NCI-H2227 (cell line): ENCODE measurements at regions not wholly inside any gene's neighbourhood (a gene's known extent, or its start where the extent isn't known, plus 50 kb on each side); places are given as distances from the start of the nearest gene placed in this dataset.
"Not testable (repeated sequence)": the region's sequence is repeated elsewhere in the genome, so short reads cannot be mapped to it uniquely, and the experiment has no call there.

Experiments used
- DNase-seq: peaks from one replicate; lab custom pipeline; 2025; ENCODE audit not compliant: unreplicated experiment; lab: John Stamatoyannopoulos, UW

DNA sequence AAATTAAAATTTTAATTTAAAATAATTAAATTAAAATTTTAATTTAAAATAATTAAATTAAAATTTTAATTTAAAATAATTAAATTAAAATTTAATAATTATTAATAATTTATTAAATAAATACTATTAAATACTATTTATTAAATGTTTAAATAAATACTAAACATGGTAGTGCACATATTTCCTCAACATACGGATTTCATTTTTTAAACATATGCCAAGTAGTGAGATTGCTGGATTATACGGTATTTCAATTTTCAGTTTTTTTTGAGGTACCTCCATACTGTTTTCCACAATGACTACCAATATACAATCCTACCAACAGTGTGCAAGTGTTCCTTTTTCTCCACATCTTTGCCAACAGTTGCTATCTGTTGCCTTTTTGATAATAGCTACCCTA lies 852.9 kb upstream of the CDH8 start:
- no peak for DNase-seq

DNA sequence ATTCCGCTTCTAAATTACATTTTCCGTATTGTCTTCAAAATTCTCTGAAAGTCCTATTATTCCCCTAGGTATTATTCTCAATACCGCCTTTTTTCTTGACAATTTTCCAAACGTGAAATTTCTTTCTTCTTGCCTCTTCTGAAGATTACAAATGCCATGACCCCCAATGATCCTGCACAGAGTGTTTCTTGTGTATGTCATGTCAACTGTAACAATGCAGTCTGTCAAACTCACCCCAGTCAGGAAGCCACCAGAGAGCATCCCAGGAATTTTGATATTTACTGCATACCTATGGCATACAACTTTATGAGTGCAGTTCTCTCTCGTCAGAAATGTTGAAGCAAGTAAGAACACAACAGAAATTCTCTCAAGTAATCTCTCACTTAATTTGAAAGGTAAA lies 847.3 kb upstream of the CDH8 start:
- DNase-seq = no peak

DNA sequence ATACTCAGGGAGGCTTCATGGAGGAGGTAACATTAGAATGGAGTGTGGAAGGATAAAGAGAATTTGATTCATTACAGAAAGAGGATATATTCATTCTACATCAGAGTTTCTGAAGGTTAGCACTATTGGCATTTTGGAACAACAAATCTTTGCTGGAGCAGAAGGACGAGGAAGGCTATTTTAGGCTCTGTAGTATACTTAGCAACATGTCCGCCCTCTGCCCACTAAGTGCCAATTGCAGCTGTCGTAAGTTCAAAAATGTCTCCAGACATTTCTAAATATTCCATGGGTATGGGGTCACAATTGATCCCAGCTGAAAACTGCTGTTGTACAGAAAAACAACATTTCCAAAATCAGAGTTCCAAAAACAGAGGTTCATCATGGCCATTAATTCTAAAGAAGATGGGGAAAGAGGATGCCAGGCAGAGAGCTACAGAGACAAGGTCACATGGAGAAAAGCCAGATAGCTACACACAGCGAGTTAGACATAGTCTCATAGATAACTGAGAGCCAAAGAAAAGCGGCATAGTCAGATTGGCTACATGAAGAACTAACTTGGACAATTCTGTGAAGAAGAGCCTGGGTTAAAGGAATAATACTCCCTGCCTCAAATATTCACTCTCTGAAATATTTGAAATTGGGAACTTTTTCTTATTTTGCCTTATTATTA lies 846.4 kb upstream of the CDH8 start:
- DNase-seq = no peak

DNA sequence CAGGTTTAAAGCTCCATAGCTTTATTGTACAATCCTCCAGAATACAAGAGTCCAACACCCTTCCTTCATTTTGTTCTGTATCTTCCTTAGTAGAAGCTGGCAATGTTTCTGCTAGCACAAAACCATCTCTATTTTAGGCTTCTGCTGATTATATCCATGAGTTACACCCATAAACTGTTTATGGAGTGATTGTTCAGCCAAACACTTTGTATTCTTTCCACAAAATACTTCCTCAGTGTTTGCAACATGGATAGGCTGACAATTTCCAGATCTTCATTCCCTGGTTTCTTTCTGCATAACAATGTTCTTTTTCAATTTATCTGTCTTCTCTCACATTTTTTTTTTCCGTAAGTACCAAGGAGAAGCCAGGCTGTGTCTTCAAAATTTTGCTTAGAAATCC lies 839.9 kb upstream of the CDH8 start:
- no peak for DNase-seq

DNA sequence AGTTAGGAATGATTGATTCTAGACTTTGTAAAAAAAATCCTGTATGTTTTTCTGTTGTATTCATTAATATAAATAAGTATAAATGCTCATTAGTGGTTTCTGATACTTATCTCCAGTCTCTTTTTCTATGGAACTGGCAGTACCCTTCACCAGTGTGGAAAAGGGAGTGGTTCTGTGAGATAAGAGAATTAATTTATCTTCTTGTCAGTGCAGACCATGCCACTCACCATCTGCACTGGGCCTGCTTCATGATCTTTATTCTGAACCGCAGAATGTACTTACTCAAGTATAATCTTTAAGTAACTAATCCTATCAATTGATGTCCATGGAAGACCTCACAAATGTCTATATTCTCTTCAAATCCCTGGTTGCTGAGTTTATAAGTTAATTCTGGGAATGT lies 836.1 kb upstream of the CDH8 start:
- no peak for DNase-seq

DNA sequence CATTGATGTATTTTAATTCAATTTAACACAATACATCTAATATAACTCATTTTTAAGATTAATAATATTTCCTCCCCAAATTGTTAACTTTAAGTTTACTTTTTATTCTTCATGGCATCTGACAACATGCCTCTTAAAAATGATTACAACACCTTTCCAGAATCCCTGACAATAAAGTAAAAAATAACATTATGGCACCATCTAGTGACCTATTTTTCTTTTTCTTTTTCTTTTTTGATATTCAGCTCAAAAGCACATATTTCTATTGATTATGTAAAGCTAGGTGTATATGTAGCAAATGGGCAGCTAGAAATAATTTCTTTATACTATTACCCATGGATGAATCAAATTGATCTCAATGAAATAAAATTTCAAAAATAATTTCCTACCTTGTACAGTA lies 834.3 kb upstream of the CDH8 start:
- DNase-seq = peak; percentile 13

DNA sequence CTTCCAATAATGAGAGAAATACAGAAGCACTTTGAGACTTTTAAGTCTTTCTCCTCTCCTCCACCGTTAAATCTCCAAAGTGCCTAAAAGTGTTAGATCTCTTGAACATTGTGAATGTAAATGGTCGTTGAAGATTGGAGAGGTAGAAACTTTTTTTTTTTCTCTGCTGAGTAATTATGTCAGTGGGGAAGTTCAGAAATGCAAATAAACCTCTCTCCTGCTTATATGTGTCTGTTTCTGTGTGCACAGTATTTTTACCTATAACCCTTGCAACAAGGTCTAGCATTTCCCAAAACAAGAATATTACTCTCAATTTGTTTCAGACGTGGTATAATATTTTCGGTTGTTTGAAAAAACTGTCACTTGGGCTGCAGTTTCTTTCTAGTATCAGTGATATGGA lies 833.6 kb upstream of the CDH8 start:
- DNase-seq = no peak

DNA sequence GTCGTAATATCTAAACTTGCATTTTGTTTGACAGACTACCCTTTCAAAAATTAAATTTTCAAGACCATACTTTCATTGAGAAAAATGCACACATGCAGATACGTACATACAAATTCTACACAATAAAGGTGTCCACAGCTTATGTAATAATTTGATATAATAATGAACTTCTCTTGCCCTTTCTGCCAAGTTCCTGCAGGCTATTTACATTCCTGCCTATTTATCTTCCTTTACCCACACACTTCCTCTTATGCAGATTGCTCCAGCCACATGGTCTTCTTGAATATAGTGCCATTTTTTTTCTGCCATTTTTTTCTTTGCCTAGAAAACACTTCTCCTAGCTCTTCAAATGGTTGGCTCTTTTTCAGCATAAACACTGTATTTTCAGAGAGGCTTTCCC lies 826.9 kb upstream of the CDH8 start:
- DNase-seq = no peak

DNA sequence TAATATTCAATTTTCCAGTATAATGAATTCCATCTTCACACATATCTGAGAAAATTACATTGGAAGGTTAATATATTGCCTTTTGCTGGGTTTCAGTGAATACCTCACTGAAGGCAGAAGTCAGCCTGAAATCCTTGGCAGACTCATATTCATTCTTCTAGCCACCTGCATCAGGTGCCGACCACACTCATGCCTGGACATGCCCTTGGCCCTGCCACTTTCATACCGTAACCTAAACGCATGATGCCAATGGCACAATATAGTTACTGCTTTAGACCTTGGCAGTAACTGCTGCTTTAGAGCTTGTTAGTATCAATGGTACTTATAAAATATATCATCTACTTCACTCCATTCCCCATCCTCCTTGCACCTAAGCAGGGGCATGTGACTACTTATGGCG lies 817.6 kb upstream of the CDH8 start:
- no peak for DNase-seq

DNA sequence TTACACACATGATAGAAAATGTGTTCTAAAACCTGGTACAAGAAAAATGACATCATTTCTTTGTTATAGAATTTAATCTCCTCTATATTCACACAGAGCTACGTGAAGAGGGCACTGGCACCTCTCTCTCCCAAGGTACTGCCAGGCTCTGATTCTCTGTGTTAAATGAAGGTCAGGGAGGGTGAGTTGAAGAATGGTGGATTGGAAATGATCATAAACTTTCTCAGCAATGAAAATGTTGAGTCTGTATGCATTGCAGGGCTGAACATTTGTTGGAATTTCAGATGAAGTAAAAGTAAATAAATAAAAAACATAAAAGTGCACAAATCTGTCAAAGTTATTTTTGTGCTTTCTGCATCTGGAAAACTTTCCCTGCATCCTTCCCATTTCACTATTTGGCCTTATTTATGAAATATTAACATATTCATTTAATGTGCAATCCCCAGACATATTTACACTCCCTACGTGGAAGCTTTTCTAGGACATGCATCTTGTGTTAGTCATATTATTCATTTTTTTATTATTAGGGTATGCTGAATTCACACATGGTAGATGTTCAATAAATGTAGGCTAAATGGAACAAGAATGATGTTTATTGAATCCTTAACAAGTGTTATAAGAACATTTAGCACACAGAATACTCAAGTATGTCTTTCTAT lies 810.3 kb upstream of the CDH8 start:
- DNase-seq = no peak

DNA sequence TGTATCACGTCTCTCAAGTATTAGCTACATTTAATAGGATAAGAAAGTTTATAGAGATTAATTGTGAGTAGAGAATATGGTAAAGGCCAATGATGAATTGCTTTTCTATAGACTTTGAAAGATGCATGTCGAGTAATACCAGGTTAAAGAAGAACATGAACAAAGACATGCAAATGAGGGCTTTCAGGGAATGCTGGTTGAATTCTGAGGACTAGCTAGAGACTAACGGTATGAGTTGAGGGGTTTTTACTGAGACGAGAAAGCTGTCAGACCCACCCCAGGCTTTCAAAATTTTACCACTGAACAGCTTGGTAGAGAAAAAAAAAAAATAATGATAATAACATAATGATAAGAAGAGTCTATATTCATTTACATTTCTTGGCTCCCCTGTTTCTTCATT lies 796.0 kb upstream of the CDH8 start:
- DNase-seq = no peak

DNA sequence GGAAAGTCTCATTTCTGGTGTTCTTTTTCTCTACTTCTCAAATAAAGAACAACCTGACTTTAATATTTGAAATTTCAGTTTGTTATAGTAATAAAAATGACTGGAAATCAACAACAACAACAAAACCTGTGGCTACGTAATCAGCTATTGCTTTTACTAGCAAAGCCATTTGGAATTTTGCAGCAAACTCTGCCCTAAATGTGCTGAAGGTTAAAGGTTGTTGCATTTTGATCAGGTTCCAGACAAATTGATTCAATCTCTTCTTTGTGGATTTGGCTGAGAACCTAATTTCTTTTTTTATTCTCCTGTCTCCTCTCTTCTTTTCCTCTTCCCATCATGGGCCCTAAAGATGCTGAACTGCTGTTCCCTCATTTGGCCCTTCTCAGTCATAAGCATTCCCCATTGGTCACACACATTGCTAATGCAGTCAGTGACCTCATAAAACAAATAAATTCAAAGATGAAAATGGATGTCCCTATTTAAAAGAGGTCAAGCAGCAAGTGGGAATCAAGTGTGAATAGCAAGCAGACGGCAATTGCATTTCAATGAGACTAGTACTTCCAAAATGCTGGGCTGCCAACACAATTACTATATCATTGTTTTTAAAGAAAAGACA lies 795.1 kb upstream of the CDH8 start:
- DNase-seq = no peak

DNA sequence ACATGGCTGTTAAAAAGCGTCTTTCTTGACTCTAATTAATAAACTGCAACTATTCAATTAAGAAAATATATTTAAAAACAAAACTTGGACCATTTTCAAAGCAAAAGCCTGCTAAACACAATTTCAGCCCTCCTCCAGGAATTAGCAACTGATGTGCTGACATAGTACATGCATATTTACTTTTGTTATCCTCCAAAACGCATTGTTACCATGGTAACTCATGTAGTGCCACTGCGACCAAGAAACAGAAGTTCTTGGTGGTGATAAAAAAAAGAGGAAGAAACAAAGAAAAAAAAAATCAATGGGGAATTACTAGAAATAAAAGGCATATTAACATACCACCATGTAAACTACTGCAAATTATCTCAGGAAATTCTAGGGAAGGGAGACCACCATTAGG lies 793.4 kb upstream of the CDH8 start:
- DNase-seq = peak; percentile 5

DNA sequence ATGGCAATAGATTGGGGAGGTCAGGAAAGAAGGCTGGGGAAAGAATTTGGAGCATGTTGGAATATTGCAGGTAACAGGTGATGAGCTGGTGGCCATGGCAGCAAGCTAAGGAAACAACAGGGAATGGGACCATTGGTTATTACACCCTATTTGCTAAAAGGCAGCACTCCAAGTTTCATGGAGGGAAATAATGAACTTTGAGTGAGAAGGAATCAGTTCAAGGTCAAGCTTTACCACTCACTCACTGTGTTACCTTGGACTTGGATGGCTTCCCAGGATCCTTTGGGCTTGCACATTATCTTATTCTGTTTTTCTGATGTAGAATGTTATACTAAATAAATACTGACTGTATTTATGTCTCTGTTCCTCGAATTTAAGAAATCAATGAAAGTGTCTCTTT lies 792.8 kb upstream of the CDH8 start:
- DNase-seq = no peak

DNA sequence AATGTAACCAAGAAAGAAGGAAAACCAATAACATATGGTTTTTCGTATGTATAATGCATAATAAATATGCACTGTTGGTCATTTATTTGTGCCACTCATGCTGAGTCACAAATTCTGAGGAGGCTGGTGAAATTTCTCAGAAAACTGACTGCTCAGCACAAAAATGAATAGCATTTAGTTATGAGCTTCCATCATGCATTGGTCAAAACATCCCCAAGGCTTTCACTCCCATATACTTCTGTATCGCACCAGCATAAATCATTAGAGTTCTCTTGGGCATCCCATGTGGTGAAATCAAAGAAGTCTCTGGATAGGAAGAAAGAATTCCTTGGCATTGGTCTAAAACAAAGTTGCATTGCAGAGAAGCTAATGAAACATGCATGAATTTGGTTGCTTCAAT lies 785.6 kb upstream of the CDH8 start:
- no peak for DNase-seq

DNA sequence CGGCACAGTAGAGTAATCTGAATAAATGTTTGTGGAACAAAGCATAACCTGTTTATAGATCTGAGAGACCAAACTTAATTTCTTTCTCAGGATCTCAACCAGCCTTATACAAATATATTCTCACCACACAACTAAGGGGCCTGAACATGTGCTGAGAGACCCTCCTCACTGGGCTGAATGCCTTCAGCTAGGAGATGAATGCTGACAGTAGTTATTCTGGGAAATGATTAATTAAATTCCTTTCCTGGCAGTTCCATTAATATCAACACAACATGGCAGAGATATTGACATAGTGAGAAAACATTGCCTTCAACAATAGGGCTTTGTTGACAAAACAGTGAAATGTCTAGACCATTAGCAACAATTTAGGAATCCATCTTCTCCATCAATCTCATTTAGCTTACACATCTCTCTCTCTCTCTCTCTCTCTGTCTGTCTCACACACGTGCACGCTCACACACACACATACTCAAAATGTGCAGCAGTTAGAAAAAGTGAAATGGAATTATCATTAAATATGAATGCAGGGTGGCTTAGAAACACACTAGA lies 780.8 kb upstream of the CDH8 start:
- no peak for DNase-seq

DNA sequence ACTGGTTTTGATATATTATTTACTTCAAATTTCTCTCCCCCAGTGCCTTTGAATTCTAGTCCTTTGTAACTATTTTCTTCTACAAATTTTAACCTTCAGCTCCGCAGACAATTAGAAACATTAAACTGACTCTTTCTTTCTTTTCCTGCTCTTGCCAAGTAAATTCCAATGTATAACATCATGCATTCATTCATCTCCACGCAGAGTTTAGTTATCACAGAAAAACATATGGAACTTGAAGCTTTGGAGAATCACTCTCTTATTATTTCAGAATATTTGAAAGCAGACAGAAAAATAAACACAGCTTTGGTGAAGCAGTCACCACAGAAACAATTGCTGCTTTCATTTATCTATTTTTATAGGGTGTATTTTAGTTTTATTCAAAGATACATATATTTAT lies 778.7 kb upstream of the CDH8 start:
- DNase-seq = no peak

DNA sequence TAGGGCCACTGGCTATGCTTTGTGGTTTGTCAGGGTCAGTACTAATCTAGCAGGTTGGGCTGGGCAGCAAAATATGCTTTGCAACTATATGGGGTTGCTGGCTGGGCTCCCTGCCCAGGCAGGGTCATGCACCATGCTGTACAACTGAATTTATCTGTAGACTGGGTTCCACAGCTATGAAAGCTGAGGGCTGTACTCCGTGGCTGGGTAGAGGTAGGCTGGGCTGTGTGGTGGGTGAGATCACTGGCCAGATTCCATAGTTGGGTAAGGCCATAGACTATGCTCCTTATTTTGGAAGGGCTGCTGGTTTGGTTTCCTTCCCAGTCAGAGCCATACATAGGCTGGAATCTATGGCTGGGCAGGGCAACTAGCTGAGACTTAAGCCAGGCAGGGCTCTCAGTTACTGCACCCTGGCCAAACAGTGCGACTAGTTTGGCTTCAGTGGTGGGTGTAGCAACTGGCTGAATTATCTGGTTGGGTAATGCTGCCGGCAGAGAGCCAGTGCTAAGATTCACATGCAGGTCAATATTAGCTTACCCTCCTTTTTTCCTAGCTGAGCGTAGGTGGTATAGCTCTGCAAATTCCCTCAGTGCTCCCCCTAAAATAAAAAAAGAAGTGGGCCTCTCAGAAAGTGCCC lies 769.1 kb upstream of the CDH8 start:
- no peak for DNase-seq

DNA sequence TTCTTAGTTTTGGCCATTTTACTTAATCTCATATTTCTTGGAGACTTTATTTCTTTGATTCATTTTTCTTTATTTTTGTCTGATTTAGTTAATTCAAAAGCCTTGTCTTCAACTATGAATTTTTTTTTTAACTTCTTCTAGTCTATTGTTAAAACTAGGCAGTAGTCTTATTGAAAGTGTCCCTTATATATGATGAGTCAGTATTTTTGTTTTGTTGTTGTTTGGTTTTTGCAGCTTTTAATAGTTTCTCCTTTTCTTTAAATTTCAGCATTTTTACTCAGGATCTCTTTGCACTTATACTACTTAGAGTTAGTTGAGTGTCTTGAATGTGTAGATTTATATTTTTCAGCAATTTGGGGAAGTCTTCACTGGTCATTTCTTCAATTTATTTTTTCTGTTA lies 758.5 kb upstream of the CDH8 start:
- DNase-seq = no peak

DNA sequence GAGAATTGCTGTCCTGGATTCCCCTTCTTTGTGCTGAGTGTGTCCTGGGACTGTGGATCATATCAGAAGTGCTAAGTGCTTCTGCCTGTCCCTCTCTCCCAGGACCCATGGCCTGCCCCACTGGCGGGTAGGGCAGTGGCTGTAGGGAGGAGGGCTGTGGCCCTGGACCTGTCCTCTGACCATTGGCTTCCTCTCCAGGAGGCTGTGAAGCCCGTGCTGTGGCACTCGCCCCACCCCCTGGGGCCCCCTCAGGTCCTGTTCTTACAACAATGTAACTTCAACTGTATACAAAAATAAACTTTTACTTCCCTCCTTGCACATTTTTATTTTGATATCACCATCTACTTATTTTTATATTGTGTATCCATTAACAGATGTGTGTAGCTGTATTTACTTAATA lies 743.8 kb upstream of the CDH8 start:
- DNase-seq = not testable (repeated sequence)

DNA sequence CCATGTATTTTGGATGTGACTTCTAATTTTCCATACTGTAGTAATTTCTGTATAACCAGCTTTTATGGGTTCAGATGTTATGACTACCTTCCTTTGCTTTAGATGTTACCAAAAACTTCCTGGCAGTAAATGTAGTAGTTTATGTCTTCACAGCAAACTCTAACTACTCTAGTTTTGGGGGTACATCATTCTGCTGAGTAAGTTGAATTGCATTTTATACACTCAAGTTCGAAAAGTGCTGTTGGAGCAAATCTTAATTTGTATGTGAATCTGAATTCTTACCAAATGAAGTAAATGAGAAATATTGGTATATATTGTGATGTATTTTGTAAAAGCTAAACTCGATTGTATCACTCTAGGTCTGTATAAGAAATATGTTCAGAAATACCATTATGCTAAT lies 728.3 kb upstream of the CDH8 start:
- DNase-seq = no peak

DNA sequence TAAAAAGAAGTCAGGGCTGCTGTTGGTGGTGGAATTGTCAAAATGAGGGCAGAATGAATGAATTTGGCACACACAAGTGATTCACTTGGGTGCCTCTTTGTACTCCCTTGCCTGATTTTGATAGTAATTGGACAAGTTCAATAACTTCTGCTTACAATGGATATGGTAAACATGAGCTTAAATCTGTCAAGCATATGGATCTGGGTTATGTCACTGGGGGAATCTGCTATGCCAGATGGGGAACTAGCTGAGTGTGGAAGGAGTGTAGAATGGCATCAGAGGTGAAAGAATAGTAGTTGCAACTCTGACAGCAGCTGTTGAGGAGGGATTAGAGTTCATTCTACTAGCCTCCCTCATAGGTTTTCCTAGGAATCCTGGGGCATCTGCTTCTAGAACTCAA lies 724.2 kb upstream of the CDH8 start:
- DNase-seq = no peak
